ENCODE measurements at regions not wholly inside any gene's neighbourhood (a gene's known extent, or its start where the extent isn't known, plus 50 kb on each side); places are given as distances from the start of the nearest gene placed in this dataset.

- TF ChIP-seq POLR2A (IDR thresholded peaks at IDR 0.05): no peak
- TF ChIP-seq CTCF (IDR thresholded peaks at IDR 0.05): no peak
Measured at GRCh38 chr4:11635342-11635741, 206.6 kb upstream of the HS3ST1 start.

All from sigmoid colon (tissue), 3 donors.